GM18520 (cell line): ENCODE measurements at regions not wholly inside any gene's neighbourhood (a gene's known extent, or its start where the extent isn't known, plus 50 kb on each side); places are given as distances from the start of the nearest gene placed in this dataset.

Experiments used
- ATAC-seq: cut with Tn5 transposase; IDR thresholded peaks from one replicate; pipeline ENCODE4 v1.9.1; 2021; ENCODE audit not compliant: unreplicated experiment

DNA sequence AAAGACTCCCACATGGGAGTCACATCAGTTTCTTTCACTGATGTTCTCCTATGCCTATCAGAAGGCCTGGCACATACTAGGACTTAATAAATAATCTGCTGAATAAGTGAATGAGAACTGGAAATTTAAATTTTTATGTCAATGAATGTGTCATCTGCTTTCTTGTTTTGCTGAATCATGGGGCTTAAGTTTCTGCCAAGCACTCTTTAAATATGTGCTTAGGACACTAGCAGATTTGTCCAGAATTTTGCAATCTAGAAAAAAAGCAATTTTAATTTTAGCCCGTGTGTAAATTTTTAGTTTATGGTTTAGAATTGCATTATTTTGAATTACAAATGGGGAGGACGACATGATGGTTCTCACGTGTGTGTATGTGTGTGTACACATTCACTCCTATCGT is 803.1 kb downstream of the USP25 start:
- no peak for ATAC-seq

GRCh38 chr21:16533692-16534407 is 804.1 kb downstream of the USP25 start:
- ATAC-seq = no peak

DNA sequence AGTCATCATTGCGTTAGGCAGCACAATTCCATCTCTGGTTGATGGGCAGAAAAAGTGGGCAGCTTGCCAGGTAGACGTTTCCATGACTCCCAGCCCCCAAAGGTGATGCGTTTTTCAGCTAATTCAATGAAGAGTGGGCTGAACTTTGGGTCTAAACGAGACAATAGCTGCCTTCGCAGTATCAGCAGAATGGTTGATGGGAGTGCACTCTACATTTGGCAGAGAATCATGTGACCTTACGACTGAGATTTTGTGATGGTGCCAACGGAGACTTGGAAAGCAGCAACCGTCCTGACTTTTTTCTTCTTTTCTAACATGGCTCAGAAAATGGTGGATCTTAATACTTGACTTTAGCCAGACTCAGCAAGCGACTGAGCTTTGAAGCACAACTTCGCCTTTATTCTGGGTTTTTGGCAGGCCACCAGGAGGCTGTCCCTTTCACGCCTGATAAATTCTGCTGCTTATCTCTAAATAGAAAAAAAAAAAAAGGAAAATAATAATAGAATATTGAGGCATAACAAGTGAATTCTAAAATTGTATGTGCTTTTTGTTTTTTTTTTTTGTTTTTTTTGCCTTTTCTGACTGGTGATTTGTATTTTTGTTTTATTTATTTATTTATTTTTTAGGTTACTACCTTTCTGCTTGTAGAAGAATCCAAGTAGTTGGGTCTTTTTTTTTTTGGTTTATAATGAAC is 804.8 kb downstream of the USP25 start:
- no peak for ATAC-seq

GRCh38 chr21:16535102-16535422 is 805.3 kb downstream of the USP25 start:
- no peak for ATAC-seq

- ATAC-seq = no peak
Observed at GRCh38 chr21:16535626-16536025, 805.8 kb downstream of the USP25 start.

- ATAC-seq = no peak
Observed at GRCh38 chr21:16536140-16536539, 806.4 kb downstream of the USP25 start.

DNA sequence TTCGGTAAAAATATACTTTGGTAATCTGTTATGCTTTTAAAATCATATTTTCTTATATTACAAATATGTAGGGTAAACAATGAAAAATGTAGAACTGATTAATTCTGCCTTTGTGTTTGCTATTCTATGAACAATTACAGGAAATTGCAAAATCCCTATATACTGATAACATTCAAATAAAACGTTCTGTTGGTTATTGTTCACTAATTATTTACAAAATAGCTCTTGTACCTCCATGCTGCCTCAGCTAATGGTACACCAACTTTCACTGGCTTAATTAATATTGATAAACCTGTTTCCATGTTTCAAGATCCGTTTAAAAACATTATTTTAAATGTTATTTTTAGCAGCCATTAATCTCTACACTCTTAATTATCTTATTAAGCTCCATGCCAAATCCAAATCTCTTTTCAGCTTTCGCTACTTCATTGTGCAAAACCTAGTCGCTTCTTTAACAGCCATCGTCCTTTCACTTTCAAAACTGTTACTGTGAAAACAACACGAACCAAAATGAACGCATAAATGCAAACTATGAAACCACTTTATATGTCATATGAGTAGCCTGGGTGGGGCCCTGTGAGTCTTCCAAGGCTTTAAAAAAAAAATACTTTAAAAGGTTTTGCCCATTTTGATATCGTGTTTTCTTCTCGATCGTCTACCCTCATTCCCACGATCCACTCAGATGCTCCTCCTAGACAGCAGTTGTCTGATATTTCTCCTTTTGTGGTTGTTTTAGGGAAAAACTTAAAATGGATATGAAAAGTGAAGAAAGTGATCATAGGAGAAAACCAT is 807.1 kb downstream of the USP25 start:
- no peak for ATAC-seq

GRCh38 chr21:16537501-16537900 is 807.7 kb downstream of the USP25 start:
- ATAC-seq = no peak

GRCh38 chr21:16538405-16538804 is 808.6 kb downstream of the USP25 start:
- no peak for ATAC-seq

GRCh38 chr21:16538936-16539440 is 809.2 kb downstream of the USP25 start:
- no peak for ATAC-seq

- no peak for ATAC-seq
Observed at GRCh38 chr21:16540966-16541727, 811.4 kb downstream of the USP25 start.

GRCh38 chr21:16550118-16550517 is 820.3 kb downstream of the USP25 start:
- no peak for ATAC-seq

DNA sequence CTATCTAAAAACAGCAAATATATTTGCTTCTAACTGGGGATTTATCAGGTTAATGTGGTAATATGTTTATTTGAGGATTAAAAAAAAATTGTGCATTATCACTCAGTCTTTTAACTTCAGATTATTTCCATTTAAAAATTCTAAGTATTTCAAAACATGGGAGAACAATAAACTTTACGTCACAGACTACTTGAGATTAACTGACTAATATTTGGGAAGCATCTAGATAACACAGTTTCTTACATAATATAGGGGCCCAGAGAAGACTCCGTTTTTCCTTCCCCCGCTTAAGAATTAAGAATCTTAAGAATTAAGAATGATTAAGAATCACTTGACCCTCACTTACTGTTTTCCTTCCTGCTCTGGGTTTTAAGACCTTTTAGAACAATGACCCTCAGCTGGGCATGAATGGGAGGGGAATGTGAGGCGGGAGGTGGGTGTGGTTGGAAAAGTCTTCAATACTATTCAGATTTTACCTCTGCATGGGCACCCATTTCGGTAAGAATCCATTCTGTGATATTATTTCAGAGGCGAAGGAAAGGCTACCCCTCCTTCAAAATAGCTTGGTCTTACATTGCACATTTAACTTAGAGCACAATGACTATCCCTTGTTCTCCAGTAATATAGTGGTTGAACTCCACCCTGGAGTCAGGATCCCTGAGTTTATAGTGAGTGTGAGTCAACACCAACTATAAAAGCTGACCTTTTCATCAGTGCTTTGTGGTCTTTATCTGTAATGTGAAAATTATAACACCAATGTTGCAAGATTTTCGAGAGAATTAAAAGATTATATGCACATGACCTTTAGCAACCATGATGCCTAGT is 821.3 kb downstream of the USP25 start:
- no peak for ATAC-seq

DNA sequence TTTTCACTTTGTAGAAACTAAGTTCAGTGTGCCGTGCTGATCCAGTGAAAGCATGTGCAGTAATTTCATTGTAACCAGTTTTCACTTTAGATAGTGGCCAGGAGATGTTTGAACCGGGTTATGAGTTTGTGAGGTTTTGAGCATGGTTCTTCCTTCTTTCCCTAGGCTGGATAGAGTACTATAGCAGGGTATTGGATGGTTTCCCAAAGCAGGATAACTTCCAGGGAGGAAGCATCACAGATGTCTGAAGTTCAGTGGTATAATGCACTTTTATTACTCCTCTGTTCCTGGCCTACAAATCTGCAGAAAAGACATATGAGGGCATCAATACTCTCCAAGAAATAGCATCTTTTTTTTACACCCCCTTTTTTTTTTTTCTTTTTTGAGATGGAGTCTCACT is 823.1 kb downstream of the USP25 start:
- no peak for ATAC-seq

DNA sequence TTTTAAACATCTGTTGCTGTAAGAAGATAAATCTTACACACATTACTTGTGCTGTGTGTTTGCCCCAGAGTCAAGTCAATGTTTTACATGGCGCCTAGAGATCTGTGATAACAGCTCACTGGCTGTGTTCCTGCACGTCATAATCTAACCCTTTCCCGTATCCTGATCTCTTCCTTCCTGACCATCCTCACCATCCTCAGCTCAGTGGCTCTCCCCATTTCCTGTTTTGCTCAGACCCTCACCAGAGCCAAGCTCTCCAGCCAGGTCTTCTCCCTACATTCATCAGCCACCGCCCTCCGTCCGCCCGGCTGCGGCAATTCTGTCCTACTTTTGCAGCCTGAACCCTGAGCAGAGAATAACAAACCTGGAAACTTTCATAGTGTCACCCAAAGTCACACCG is 824.7 kb downstream of the USP25 start:
- no peak for ATAC-seq

- no peak for ATAC-seq
Observed at GRCh38 chr21:16563116-16563515, 833.3 kb downstream of the USP25 start.

GRCh38 chr21:16563795-16564194 is 834.0 kb downstream of the USP25 start:
- no peak for ATAC-seq

- no peak for ATAC-seq
Observed at GRCh38 chr21:16568244-16568643, 838.5 kb downstream of the USP25 start.

DNA sequence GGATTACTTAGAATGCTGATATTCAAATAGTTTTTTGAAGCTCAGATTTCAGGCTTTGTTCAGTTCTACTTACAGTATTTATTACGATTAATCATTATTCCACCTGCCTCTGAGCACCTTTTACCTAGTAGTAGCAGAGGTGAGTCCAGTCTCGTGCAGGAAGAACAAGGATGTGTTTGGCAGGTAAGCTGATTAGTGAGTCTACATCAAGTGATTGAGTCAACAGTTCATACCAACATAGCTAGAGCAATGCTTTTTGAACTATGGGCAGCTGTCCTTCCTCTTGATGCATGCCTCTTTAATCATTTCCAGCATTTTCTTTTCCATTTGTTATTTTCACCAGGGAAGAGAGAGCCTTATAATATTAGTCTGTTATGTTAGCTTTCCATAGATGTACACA is 838.9 kb downstream of the USP25 start:
- ATAC-seq = no peak

DNA sequence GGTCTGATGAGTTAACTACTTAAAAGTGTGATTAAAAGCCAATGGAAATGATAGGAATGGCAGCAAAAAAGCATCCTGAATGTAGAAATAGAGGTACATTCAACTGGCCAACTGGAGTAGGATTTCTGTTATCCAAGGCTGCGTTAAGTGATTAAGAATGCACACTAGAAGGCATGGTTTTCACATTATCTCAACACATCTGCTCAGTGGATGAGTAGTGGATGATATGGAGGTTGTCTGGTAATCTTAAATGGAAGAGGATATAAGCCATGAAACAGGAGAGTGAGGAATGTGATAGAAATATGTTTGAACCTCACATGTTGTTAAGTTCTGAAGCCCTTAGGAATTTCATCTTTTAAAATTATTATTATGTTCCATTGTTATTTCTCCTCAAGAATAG is 839.9 kb downstream of the USP25 start:
- no peak for ATAC-seq
